HG03571 (cell line): ENCODE measurements at regions not wholly inside any gene's neighbourhood (a gene's known extent, or its start where the extent isn't known, plus 50 kb on each side); places are given as distances from the start of the nearest gene placed in this dataset.
"Not testable (repeated sequence)": the region's sequence is repeated elsewhere in the genome, so short reads cannot be mapped to it uniquely, and the experiment has no call there.

Experiments used
- ATAC-seq: cut with Tn5 transposase; IDR thresholded peaks from one replicate; pipeline ENCODE4 v1.9.1; 2021; ENCODE audit not compliant: unreplicated experiment

DNA sequence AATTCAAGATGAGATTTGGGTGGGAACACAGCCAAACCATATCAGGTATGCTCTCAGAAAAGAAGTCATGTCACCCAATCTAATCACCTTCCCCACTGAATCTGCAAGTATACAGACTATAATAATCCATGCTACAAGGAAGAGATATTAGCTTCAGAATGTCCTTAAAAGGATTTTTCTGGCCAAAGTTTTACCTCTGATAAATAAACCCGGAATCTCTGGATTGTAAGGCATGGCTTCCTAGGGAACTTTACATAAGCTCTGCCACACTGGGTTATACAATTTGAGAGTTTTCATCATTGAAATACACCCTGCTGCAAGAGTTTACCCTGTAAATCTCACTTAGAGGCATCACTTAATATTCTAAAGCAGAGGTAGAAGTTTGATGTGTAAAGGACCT, 330.5 kb upstream of the KCNMB2 start:
- no peak for ATAC-seq

- ATAC-seq, result no peak
Observed at GRCh38 chr3:178206521-178206920, 329.7 kb upstream of the KCNMB2 start.

DNA sequence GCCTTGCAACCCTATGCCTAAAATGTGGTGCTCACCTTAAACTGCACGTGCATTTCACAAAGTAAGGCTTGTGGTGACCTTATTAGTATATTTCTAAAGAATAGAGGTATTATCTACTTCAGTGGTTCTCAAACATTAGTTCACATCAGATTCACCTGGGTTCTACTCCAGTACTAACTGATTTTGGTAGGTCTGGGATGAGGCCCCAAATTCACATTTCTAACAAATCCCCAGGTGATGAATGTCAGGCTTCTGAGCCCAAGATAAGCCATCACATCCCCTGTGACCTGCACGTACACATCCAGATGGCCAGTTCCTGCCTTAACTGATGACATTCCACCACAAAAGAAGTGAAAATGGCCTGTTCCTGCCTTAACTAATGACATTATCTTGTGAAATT, 329.1 kb upstream of the KCNMB2 start:
- not testable (repeated sequence) for ATAC-seq

GRCh38 chr3:178207627-178208026, 328.6 kb upstream of the KCNMB2 start:
- ATAC-seq, result not testable (repeated sequence)

GRCh38 chr3:178209116-178209515, 327.1 kb upstream of the KCNMB2 start:
- not testable (repeated sequence) for ATAC-seq

DNA sequence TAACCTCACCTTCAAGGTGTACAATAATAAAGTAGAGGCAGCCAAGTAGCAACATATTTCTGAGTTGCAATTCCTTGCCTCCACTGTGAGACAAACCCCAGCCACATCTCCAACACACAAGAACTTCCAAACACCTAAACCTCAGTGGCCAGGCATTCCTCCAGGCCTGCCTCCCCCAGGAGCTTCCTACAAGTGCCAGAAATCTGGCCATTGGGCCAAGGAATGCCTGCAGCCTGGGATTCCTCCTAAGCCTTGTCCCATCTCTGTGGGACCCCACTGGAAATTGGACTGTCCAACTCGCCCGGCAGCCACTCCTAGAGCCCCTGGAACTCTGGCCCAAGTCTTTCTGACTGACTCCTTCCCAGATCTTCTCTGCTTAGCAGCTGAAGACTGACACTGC, 326.6 kb upstream of the KCNMB2 start:
- not testable (repeated sequence) for ATAC-seq

GRCh38 chr3:178211086-178211485, 325.1 kb upstream of the KCNMB2 start:
- ATAC-seq, result not testable (repeated sequence)

DNA sequence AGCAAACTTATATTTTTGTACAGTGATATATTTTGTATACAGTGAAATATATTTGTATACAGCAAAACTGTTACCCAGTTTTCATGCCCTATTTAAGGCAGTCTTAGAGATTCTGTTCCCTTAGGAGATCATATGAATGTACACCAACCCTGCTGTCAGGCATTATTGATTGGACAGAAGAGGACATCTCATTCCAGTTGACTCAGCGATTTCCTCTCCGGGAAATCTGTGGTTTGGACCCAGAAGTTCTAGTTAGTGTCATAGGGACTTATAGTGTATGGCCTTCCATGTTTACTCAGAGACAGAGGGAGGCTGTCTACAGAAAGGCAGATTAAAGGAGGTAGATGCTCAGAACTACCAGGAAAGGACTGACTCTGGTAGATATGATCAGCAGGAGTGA, 318.8 kb upstream of the KCNMB2 start:
- no peak for ATAC-seq

DNA sequence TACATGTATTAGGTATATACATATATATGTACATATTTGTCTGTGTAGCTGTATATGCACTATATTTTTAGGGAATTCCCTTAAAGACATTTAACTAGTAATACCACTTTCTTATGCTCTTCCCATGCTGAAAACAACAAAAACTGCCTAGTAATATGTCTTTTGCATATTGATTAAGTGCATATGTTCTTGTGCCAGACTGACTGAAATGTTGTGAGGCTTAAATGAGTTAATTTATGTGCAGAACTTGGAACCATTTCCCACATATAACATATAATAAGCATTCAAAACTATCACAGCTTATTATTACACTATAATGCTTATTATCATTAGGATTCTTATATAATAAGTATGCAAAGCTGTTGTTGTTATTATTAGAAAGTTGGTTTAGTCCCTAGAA, 318.0 kb upstream of the KCNMB2 start:
- ATAC-seq, result no peak

GRCh38 chr3:178219661-178220060, 316.6 kb upstream of the KCNMB2 start:
- not testable (repeated sequence) for ATAC-seq

- ATAC-seq, result no peak
Observed at GRCh38 chr3:178223876-178224275, 312.4 kb upstream of the KCNMB2 start.

- no peak for ATAC-seq
Observed at GRCh38 chr3:178226094-178226493, 310.1 kb upstream of the KCNMB2 start.

- ATAC-seq, result no peak
Observed at GRCh38 chr3:178231645-178232044, 304.6 kb upstream of the KCNMB2 start.

DNA sequence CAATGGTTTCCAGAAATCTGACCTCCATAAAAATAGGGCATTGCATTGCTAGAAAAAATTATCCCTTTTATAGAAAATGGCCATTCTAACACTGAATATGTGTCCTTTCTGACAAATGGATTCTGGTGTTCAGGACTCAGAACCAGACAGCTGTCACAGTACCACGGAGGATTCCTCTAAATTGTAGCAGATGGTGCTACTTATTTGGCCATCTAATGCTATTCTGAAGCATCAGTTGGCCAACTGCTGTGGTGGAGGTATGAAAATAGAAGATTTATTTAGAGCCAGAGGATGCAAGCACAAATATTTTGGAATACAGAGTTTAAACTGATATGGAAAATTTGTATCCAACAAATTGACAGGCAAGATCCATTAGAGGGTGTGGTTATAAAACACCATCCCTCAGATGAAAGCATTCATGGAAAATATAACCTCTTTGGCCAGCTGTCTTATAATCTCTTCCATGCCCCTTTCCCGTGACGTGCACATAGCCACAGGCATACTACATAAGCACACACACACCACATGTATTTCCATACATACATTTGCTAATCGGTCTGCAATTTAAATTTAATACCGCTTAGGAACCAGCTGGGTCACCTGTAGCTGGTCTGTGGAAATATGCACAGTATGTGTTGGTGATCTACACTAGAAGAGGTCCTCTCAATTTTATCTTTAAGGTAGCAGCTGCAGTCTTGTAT, 302.7 kb upstream of the KCNMB2 start:
- ATAC-seq, result no peak

DNA sequence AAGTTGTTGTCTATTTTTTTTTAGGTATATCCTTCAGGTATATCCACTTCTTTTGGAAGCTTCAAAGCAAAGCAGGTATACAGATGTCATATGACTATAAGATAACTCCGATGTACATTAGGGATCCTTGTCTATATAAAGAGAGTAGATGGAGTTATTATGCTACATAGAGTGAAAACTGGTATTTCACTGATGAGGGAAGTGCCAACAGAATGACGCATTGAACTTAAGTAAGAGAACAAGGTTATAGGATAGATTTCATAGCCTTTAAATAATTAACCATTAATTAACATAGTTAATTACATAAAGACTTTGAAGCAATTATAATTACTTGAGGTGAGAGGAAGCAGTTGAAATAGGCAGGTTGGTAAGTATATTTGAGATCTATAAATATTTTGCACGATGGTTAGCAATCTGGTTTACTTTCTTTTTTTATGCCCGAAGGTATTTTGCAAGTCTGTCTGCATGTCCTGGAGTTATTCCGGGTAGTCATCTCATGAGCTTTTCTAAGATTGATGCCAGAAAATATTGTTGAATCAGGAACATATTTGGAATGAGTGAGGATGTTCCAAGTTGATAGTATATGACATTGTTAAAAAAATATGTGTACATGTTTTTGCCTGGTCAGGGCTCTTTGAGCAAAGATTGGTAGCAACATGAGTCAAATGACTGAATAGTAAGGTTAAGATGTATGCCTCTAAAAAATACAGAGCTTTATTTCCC, 299.5 kb upstream of the KCNMB2 start:
- ATAC-seq, result no peak

DNA sequence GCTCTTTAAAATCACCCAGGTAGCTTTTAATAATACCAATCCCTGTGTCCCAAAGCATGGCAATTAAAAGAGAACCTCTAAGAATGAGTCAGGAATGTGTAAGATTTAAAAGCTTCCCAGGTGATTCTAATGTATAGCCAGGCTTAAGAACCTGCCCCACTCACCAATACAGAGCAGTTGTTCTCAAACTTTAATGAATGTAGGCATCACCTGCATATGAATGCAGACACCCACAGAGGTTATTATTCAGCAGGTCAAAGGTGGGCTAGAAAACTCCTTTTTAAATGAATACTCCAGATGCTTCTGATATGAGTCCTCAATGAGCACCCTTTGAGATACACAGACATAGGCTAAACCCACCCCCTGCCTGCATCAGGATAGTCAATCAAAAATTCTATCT, 298.1 kb upstream of the KCNMB2 start:
- no peak for ATAC-seq

DNA sequence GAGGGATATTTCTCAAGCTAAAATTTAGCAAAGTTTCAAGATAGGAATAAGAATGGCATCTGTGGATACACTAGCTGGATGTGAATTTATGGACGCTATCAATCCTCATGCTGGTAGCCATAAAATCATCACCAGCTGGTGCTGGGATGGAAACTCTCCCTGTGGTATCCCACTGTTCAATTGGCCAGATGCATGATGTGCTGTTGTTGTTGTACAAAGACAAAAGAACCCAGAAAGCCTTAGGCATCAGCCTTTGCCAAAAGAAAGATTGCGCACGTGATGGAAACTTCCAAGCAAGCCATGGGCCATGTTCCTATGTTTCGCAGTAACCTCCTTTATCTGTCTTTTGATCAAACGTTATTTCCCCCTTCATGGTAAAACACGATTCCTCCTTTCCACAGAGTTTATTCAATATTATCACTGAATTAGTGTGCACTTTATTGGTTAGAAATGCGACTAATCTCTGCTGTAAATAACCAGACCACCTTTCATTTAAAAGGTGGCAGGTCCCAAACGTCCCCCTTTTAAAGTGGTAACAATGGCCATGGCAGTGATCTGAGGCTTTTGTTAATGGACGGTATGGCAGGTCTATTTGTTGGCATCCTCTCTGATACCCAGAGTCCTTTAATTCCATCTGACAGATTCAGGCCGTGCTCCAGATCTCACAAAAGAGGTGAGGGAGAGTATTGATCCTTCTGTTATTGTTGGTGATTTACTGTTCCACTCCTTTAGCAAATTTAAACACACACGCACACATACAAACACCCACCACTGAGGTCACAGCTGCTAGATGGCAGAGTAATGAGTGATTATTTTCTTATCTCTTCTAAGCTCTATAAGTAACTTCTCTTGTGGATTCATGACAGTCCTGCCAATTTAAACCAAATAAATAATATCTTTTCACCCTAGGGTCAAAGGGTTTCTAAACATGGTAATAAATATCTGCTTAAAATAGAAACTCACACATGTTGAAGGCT, 291.2 kb upstream of the KCNMB2 start:
- ATAC-seq, result no peak

- ATAC-seq, result no peak
Observed at GRCh38 chr3:178246004-178246403, 290.2 kb upstream of the KCNMB2 start.

DNA sequence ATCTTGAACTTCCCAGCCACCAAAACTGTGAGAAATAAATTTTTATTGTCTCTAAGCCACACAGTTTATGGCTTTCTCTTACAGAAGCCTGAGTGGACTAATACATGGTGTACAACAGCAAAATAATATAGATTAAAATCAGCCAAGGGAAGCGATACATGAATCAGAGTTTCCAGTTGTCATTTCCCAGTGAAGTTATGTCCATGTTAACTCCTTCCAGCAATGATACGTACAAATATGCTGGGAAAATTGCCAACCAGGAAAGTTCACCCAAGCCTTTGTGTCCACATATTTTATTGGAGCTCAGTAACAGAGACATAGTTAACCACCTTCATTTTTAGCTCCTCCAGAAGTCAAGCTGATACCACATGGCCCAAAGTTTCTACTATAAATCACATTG, 280.9 kb upstream of the KCNMB2 start:
- ATAC-seq, result no peak

- ATAC-seq, result no peak
Observed at GRCh38 chr3:178257491-178257890, 278.7 kb upstream of the KCNMB2 start.

DNA sequence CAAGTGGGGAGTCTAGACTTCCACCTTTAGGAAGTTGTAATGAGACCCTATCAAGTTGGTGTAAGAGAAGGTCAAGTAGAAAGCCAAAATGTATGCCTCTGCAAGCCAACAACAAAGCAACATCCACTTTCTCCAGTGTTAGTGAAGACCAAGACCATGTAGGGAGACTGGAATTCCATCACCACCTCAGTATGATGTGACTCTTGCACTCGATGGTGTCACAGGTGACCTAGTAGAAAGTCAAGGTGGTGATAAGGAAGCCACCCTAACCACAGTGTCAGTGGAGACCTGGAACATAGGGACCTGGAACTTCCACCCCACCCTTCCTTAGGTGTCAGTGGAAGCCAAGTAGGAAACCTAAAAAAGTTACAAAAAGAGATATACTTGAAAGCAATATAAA, 278.1 kb upstream of the KCNMB2 start:
- no peak for ATAC-seq
